ENCODE measurements at regions not wholly inside any gene's neighbourhood (a gene's known extent, or its start where the extent isn't known, plus 50 kb on each side); places are given as distances from the start of the nearest gene placed in this dataset.

DNA sequence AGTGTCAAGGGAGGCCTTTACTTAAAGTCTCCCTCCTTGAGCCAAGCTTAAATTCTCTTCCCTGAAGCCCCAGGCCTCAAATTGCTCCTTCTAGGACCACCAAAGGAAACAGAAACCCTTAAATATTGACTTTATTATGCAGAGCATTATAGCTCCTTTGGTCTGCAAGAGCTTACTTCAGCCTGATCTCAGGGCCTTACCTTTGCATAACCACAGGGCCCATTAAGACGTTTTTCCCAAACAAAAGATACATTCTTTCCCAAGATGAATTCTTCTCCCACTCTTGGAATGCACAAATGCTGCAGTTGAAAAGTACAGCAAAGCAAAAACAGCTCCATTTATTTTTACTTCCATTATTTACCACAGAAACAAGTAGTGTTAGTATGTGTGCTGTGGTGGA, 130.8 kb downstream of the B3GNT2 start:
- TF ChIP-seq, protein P1, sequence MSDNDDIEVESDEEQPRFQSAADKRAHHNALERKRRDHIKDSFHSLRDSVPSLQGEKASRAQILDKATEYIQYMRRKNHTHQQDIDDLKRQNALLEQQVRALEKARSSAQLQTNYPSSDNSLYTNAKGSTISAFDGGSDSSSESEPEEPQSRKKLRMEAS (IDR thresholded peaks at IDR 0.05): no peak
- TF ChIP-seq, protein P2, sequence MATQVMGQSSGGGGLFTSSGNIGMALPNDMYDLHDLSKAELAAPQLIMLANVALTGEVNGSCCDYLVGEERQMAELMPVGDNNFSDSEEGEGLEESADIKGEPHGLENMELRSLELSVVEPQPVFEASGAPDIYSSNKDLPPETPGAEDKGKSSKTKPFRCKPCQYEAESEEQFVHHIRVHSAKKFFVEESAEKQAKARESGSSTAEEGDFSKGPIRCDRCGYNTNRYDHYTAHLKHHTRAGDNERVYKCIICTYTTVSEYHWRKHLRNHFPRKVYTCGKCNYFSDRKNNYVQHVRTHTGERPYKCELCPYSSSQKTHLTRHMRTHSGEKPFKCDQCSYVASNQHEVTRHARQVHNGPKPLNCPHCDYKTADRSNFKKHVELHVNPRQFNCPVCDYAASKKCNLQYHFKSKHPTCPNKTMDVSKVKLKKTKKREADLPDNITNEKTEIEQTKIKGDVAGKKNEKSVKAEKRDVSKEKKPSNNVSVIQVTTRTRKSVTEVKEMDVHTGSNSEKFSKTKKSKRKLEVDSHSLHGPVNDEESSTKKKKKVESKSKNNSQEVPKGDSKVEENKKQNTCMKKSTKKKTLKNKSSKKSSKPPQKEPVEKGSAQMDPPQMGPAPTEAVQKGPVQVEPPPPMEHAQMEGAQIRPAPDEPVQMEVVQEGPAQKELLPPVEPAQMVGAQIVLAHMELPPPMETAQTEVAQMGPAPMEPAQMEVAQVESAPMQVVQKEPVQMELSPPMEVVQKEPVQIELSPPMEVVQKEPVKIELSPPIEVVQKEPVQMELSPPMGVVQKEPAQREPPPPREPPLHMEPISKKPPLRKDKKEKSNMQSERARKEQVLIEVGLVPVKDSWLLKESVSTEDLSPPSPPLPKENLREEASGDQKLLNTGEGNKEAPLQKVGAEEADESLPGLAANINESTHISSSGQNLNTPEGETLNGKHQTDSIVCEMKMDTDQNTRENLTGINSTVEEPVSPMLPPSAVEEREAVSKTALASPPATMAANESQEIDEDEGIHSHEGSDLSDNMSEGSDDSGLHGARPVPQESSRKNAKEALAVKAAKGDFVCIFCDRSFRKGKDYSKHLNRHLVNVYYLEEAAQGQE (IDR thresholded peaks at IDR 0.05; ENCODE audit: low read depth): no peak
- TF ChIP-seq NFIC (IDR thresholded peaks at IDR 0.05): no peak
